ENCODE measurements at regions not wholly inside any gene's neighbourhood (a gene's known extent, or its start where the extent isn't known, plus 50 kb on each side); places are given as distances from the start of the nearest gene placed in this dataset.
A peak's percentile ranks its signal among the peaks of the same experiment; 100 is the strongest.

DNA sequence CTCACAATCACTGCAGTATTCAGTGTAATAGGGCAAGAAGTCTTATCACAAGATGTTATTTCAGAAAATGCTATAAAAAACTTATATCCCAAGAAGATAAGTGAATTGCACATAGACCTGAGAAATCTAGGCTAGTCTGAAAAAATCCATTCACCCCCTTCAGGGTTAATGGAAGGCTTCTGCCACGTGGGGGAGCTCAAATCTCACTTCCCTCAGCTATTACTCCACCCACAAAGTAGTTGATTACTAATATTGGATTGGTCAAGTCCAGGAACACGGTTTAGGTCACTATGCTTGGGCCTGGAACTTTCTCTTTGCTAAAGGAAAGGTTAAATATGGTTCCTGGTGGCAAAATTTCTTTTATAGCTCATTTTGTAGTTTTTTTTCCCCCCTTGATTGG, 51.2 kb upstream of the ADAM23 start:
- TF ChIP-seq, protein P1, sequence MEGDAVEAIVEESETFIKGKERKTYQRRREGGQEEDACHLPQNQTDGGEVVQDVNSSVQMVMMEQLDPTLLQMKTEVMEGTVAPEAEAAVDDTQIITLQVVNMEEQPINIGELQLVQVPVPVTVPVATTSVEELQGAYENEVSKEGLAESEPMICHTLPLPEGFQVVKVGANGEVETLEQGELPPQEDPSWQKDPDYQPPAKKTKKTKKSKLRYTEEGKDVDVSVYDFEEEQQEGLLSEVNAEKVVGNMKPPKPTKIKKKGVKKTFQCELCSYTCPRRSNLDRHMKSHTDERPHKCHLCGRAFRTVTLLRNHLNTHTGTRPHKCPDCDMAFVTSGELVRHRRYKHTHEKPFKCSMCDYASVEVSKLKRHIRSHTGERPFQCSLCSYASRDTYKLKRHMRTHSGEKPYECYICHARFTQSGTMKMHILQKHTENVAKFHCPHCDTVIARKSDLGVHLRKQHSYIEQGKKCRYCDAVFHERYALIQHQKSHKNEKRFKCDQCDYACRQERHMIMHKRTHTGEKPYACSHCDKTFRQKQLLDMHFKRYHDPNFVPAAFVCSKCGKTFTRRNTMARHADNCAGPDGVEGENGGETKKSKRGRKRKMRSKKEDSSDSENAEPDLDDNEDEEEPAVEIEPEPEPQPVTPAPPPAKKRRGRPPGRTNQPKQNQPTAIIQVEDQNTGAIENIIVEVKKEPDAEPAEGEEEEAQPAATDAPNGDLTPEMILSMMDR (conservative IDR thresholded peaks at IDR 0.05; ENCODE audit: low read length) = peak; percentile 84
- no peak for TF ChIP-seq EZH2phosphoT487 (IDR thresholded peaks at IDR 0.05; ENCODE audit: borderline replicate concordance)
